ENCODE measurements at regions not wholly inside any gene's neighbourhood (a gene's known extent, or its start where the extent isn't known, plus 50 kb on each side); places are given as distances from the start of the nearest gene placed in this dataset.

DNA sequence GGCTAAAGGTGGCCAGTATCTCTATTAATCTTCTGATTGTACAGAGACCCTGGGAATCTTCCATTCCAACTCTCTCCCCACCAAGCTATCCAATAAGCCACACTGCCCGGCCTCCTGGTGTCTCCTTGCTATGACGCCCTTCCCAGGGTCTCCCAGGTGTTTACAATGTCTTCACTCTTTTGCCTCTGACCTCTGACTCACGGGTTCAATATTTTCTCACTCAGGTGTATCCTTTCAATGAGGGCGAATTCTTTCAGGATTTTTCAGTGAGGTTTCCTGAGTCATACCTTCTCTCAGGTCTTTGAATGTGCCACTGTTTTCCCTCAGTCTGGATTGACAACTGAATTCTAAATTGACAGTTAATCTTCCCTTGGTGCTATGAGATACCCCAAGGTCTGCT is 53.7 kb upstream of the IRX4 start:
- TF ChIP-seq, protein P1, sequence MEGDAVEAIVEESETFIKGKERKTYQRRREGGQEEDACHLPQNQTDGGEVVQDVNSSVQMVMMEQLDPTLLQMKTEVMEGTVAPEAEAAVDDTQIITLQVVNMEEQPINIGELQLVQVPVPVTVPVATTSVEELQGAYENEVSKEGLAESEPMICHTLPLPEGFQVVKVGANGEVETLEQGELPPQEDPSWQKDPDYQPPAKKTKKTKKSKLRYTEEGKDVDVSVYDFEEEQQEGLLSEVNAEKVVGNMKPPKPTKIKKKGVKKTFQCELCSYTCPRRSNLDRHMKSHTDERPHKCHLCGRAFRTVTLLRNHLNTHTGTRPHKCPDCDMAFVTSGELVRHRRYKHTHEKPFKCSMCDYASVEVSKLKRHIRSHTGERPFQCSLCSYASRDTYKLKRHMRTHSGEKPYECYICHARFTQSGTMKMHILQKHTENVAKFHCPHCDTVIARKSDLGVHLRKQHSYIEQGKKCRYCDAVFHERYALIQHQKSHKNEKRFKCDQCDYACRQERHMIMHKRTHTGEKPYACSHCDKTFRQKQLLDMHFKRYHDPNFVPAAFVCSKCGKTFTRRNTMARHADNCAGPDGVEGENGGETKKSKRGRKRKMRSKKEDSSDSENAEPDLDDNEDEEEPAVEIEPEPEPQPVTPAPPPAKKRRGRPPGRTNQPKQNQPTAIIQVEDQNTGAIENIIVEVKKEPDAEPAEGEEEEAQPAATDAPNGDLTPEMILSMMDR (conservative IDR thresholded peaks at IDR 0.05; ENCODE audit: low read depth in 2 of 2): no peak
- TF ChIP-seq, protein P2, sequence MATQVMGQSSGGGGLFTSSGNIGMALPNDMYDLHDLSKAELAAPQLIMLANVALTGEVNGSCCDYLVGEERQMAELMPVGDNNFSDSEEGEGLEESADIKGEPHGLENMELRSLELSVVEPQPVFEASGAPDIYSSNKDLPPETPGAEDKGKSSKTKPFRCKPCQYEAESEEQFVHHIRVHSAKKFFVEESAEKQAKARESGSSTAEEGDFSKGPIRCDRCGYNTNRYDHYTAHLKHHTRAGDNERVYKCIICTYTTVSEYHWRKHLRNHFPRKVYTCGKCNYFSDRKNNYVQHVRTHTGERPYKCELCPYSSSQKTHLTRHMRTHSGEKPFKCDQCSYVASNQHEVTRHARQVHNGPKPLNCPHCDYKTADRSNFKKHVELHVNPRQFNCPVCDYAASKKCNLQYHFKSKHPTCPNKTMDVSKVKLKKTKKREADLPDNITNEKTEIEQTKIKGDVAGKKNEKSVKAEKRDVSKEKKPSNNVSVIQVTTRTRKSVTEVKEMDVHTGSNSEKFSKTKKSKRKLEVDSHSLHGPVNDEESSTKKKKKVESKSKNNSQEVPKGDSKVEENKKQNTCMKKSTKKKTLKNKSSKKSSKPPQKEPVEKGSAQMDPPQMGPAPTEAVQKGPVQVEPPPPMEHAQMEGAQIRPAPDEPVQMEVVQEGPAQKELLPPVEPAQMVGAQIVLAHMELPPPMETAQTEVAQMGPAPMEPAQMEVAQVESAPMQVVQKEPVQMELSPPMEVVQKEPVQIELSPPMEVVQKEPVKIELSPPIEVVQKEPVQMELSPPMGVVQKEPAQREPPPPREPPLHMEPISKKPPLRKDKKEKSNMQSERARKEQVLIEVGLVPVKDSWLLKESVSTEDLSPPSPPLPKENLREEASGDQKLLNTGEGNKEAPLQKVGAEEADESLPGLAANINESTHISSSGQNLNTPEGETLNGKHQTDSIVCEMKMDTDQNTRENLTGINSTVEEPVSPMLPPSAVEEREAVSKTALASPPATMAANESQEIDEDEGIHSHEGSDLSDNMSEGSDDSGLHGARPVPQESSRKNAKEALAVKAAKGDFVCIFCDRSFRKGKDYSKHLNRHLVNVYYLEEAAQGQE (IDR thresholded peaks at IDR 0.05; ENCODE audit: unreplicated experiment): no peak
- TF ChIP-seq POLR2AphosphoS5 (IDR thresholded peaks at IDR 0.05; ENCODE audit: low read depth) (no peak), EZH2phosphoT487 (IDR thresholded peaks at IDR 0.05; ENCODE audit: unreplicated experiment) (no peak), NANOG (IDR thresholded peaks at IDR 0.05; ENCODE audit: borderline replicate concordance) (no peak), EZH2 (IDR thresholded peaks at IDR 0.05; ENCODE audit: low read depth, unreplicated experiment) (no peak), ZNF114 (CRISPR knock-in tag; IDR thresholded peaks at IDR 0.05) (no peak), CREB1 (CRISPR knock-in tag; IDR thresholded peaks at IDR 0.05; ENCODE audit: low read depth) (no peak)
- TF ChIP-seq, protein P3, sequence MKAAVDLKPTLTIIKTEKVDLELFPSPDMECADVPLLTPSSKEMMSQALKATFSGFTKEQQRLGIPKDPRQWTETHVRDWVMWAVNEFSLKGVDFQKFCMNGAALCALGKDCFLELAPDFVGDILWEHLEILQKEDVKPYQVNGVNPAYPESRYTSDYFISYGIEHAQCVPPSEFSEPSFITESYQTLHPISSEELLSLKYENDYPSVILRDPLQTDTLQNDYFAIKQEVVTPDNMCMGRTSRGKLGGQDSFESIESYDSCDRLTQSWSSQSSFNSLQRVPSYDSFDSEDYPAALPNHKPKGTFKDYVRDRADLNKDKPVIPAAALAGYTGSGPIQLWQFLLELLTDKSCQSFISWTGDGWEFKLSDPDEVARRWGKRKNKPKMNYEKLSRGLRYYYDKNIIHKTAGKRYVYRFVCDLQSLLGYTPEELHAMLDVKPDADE (IDR thresholded peaks at IDR 0.05): no peak

Data from GM23338 (cell line).